GM12878 (cell line): ENCODE measurements at regions not wholly inside any gene's neighbourhood (a gene's known extent, or its start where the extent isn't known, plus 50 kb on each side); places are given as distances from the start of the nearest gene placed in this dataset.
A peak's percentile ranks its signal among the peaks of the same experiment; 100 is the strongest.
"Not testable (repeated sequence)": the region's sequence is repeated elsewhere in the genome, so short reads cannot be mapped to it uniquely, and the experiment has no call there.

Source experiments
- ATAC-seq: fragments of 200-7000 bp; cut with Tn5 transposase; 3 replicates; pipeline ENCODE4 v1.9.1; 2020; ENCODE audit warnings: mild to moderate bottlenecking, moderate library complexity
- BruUV-seq: library from RNA; stranded (reverse); fragments of 400-500 nt; replicated peaks from 2 replicates; lab custom pipeline; 2021; lab: Mats Ljungman, UMichigan
- CTCF ChIA-PET: fragments of 300-600 bp; sonication (Branson Sonifier 250); formaldehyde crosslinking; extraction: SDS; loops from one replicate; lab custom pipeline; 2021; ENCODE audit warnings: inconsistent platforms; lab: Yijun Ruan, JAX
- POLR2A ChIA-PET: fragments of 350-600 bp; formaldehyde crosslinking; extraction: SDS; loops from one replicate; lab custom pipeline; 2021; ENCODE audit warnings: inconsistent platforms; lab: Charles Lee
- RAD21 ChIA-PET: fragments of 300-600 bp; sonication (Branson Sonifier 250); formaldehyde crosslinking; loops from one replicate; lab custom pipeline; 2023; ENCODE audit warnings: antibody characterized with exemption; ENCODE audit not compliant: unreplicated experiment; lab: Charles Lee
- SMC1A ChIA-PET: fragments of 300-600 bp; sonication (Branson Sonifier 250); formaldehyde crosslinking; loops from one replicate; lab custom pipeline; 2023; ENCODE audit not compliant: unreplicated experiment, uncharacterized antibody; lab: Charles Lee
- DNase-seq: peaks from one replicate; pipeline ENCODE4 v3.0.0-alpha.2; 2011; ENCODE audit warnings: low read depth, low spot score
- FAIRE-seq: peaks from 3 replicates; lab custom pipeline; 2011; peaks lifted over from hg19 to GRCh38; lab: Jason Lieb, UNC
- H2AFZ ChIP-seq: 2 replicates; pipeline ENCODE4 v1.6.0; 2011; ENCODE audit warnings: low read depth, low read length, control low read depth; ENCODE audit not compliant: control insufficient read depth
- H3K27ac ChIP-seq: 2 replicates; pipeline ENCODE4 v1.5.1; 2011; ENCODE audit warnings: control low read depth; ENCODE audit not compliant: control insufficient read depth, insufficient read depth
- H3K27me3 ChIP-seq, 2 experiments: replicated peaks in 1 of 2; 2 replicates each; pipeline versions ENCODE4 v1.6.0 to v1.6.1; 2011; ENCODE audit warnings: low read length in 1 of 2; ENCODE audit not compliant: control insufficient read depth in 2 of 2, insufficient read depth in 2 of 2
- H3K36me3 ChIP-seq, 2 experiments: 2 replicates each; pipeline ENCODE4 v1.5.1; 2011; ENCODE audit warnings: low read length in 1 of 2; ENCODE audit not compliant: control insufficient read depth in 2 of 2, insufficient read depth in 2 of 2
- H3K4me1 ChIP-seq: 2 replicates; pipeline ENCODE4 v1.6.1; 2011; ENCODE audit warnings: mild to moderate bottlenecking, low read length, moderate library complexity, mixed read lengths; ENCODE audit not compliant: control insufficient read depth, insufficient read depth
- H3K4me2 ChIP-seq: 2 replicates; pipeline ENCODE4 v1.6.0; 2011; ENCODE audit warnings: control low read depth; ENCODE audit not compliant: control insufficient read depth, insufficient read depth
- H3K4me3 ChIP-seq: fragments of 200-600 bp; sonication (generic); 2 replicates; pipeline ENCODE4 v1.5.1; 2016
- H3K79me2 ChIP-seq: 2 replicates; pipeline ENCODE4 v1.6.0; 2011; ENCODE audit warnings: low read length; ENCODE audit not compliant: control insufficient read depth, insufficient read depth
- H3K9ac ChIP-seq: 2 replicates; pipeline ENCODE4 v1.8.0; 2011; ENCODE audit warnings: low read length, control low read depth, mixed read lengths; ENCODE audit not compliant: control insufficient read depth, insufficient read depth
- H3K9me3 ChIP-seq: replicated peaks from 3 replicates; pipeline ENCODE4 v1.5.1; 2011; ENCODE audit warnings: mild to moderate bottlenecking, low read length; ENCODE audit not compliant: control insufficient read depth, insufficient read depth
- H4K20me1 ChIP-seq: 2 replicates; pipeline ENCODE4 v1.6.0; 2011; ENCODE audit not compliant: control insufficient read depth, insufficient read depth
- ATF7 ChIP-seq: fragments of 450-650 bp; IDR thresholded peaks from 2 replicates; pipeline ENCODE4 v1.6.1; 2016; ENCODE audit warnings: low read depth, mild to moderate bottlenecking
- RUNX3 ChIP-seq: IDR thresholded peaks from 2 replicates; pipeline ENCODE4 v1.6.1; 2012; ENCODE audit warnings: low read length, inconsistent platforms
- WGBS: methylation state at CpG from one replicate; pipeline ENCODE4 v1.1.6; 2016; ENCODE audit warnings: low lambda C conversion rate; ENCODE audit not compliant: insufficient replicate concordance, insufficient coverage; ENCODE audit errors: missing lambda C conversion rate; 5-methylcytosine and 5-hydroxymethylcytosine counted together
- in situ Hi-C: fragments of 300-500 bp; cut with MboI; formaldehyde crosslinking; loops from 9 replicates; pipeline ENCODE4 v1.14.3; 2018; ENCODE audit warnings: mixed read lengths
- intact Hi-C: fragments of 100-400 bp; cut with micrococcal nuclease; formaldehyde crosslinking; loops from one replicate; pipeline ENCODE4 v1.14.2; 2022; ENCODE audit not compliant: unreplicated experiment

GRCh38 chr15:84533705-84534104 lies 67.1 kb upstream of the ZSCAN2 start:
- CTCF ChIA-PET, result not testable (repeated sequence)

GRCh38 chr15:84534561-84535235 lies 66.1 kb upstream of the ZSCAN2 start:
- intact Hi-C loops, DNase-seq, H3K27ac ChIP-seq, RAD21 ChIA-PET, H2AFZ ChIP-seq, H3K36me3 ChIP-seq, SMC1A ChIA-PET, FAIRE-seq, H3K4me3 ChIP-seq, H3K4me1 ChIP-seq, H4K20me1 ChIP-seq, POLR2A ChIA-PET, H3K27me3 ChIP-seq, BruUV-seq, H3K4me2 ChIP-seq, CTCF ChIA-PET, H3K9me3 ChIP-seq, H3K9ac ChIP-seq, H3K79me2 ChIP-seq: not testable (repeated sequence)
- peak; percentile 33; the same call in 1 of the 3 replicates for ATAC-seq
- peak; percentile 33; the same call in 1 of the 2 replicates for TF ChIP-seq RUNX3
- TF ChIP-seq ATF7, result 0 out of 2 replicates have a peak, but pooled peaks have one; percentile 19
- in situ Hi-C loops, result loop anchor here (25.0 kb wide), 1 partner anchor 422 kb away; no protein-coding TSS in a partner anchor
- WGBS, result 37% methylated on average over 4 of the region's 4 CpGs

More at GRCh38 chr15:84533705-84534104, 67.1 kb upstream of the ZSCAN2 start:
- in situ Hi-C loops, result loop anchor here (25.0 kb wide), 1 partner anchor 421 kb away; no protein-coding TSS in a partner anchor
- H3K27ac ChIP-seq, H3K79me2 ChIP-seq, POLR2A ChIA-PET, BruUV-seq, H3K4me1 ChIP-seq, intact Hi-C loops, RAD21 ChIA-PET, H3K4me2 ChIP-seq, H3K36me3 ChIP-seq, H4K20me1 ChIP-seq, H3K9ac ChIP-seq, DNase-seq, H3K9me3 ChIP-seq, SMC1A ChIA-PET, FAIRE-seq, H3K27me3 ChIP-seq, H3K4me3 ChIP-seq, H2AFZ ChIP-seq: not testable (repeated sequence)
- 21% methylated on average over 2 of the region's 2 CpGs for WGBS
- ATAC-seq, result peak; percentile 36

DNA sequence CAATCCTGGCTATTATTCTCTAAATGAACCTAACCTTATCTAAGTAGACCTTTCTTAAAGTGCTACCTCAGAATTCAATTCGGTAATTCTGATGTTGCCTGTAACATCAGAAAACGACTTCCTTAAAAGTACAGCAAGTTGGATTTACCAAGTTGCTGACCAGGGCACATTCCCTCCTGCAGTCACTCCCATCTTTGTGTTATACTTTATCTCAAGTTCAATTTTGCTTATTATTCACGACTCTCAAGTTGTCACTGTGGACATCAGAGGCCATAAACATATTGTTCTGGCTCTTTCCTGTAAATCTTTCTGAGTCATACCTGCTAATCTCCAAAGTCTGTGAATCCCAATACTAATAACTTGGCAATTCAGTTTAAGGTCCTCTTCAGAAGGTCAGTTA lies 64.6 kb upstream of the ZSCAN2 start:
- H3K36me3 ChIP-seq, ATAC-seq, H3K79me2 ChIP-seq, H3K9ac ChIP-seq, CTCF ChIA-PET, POLR2A ChIA-PET, FAIRE-seq, RAD21 ChIA-PET, H2AFZ ChIP-seq, H3K4me1 ChIP-seq, H3K27me3 ChIP-seq, H4K20me1 ChIP-seq, DNase-seq, BruUV-seq, H3K27ac ChIP-seq, H3K4me3 ChIP-seq, H3K9me3 ChIP-seq, H3K4me2 ChIP-seq, intact Hi-C loops, SMC1A ChIA-PET: not testable (repeated sequence)
- WGBS, result 33% methylated on average over 3 of the region's 3 CpGs
- in situ Hi-C loops, result loop anchor here (25.0 kb wide), 1 partner anchor 424 kb away; no protein-coding TSS in a partner anchor

DNA sequence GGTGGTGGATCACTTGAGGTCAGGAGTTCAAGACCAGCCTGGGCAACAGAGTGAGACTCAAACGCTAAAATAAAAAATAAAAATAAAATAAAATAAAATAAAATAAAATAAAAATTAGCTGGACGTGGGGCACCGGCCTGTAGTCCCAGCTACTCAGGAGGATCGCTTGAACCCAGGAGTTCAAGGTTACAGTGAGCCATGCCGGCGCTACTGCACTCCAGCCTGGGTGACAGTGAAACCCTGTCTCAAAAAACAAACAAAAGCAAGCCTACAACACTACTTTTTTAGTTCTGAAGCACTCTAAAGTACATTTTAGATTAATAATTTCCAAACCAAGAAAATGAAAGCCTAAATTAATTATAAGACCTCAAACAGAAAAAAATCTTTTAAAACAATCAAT lies 56.2 kb upstream of the ZSCAN2 start:
- CTCF ChIA-PET, BruUV-seq, RAD21 ChIA-PET: not testable (repeated sequence)

More for the DNA sequence above, 56.2 kb upstream of the ZSCAN2 start:
- H4K20me1 ChIP-seq, H3K9ac ChIP-seq, DNase-seq, H3K79me2 ChIP-seq, H3K4me2 ChIP-seq, H3K36me3 ChIP-seq, ATAC-seq, H3K4me1 ChIP-seq, H3K4me3 ChIP-seq, POLR2A ChIA-PET, H2AFZ ChIP-seq, H3K27me3 ChIP-seq, H3K9me3 ChIP-seq, FAIRE-seq, SMC1A ChIA-PET, H3K27ac ChIP-seq, intact Hi-C loops: not testable (repeated sequence)
- in situ Hi-C loops, result loop anchor here (25.0 kb wide), 1 partner anchor 432 kb away; no protein-coding TSS in a partner anchor
- WGBS, result 47% methylated on average over 6 of the region's 6 CpGs
